A673 (cell line): ENCODE measurements at regions not wholly inside any gene's neighbourhood (a gene's known extent, or its start where the extent isn't known, plus 50 kb on each side); places are given as distances from the start of the nearest gene placed in this dataset.

ENCODE experiments used
- CTCF ChIP-seq: fragments of 300-800, 200-600 bp; sonication (generic); conservative IDR thresholded peaks from 2 replicates; pipeline ENCODE4 v1.5.1; 2017; ENCODE audit warnings: low read depth, mild to moderate bottlenecking, antibody characterized with exemption, low read length, moderate library complexity, mixed read lengths
- EZH2 ChIP-seq: fragments of 200-600 bp; sonication (generic); IDR thresholded peaks from 2 replicates; pipeline ENCODE4 v1.6.1; 2017; ENCODE audit warnings: borderline replicate concordance, low read depth, mild to moderate bottlenecking, mixed read lengths, antibody characterized with exemption, low read length; ENCODE audit not compliant: poor library complexity, severe bottlenecking

- no peak for TF ChIP-seq CTCF
- TF ChIP-seq EZH2: no peak
These were observed 225.1 kb downstream of the PLA2G4A start for GRCh38 chr1:187053876-187054275.
